Ishikawa (cell line): ENCODE measurements at regions not wholly inside any gene's neighbourhood (a gene's known extent, or its start where the extent isn't known, plus 50 kb on each side); places are given as distances from the start of the nearest gene placed in this dataset.

ENCODE experiments used
- CEBPB ChIP-seq: IDR thresholded peaks from 2 replicates; pipeline ENCODE4 v1.6.1; 2012
- CREB1 ChIP-seq: IDR thresholded peaks from 2 replicates; pipeline ENCODE4 v1.6.1; 2012; ENCODE audit warnings: low read depth
- EGR1 ChIP-seq: IDR thresholded peaks from 2 replicates; pipeline ENCODE4 v1.6.1; 2012
- EP300 ChIP-seq: IDR thresholded peaks from 2 replicates; pipeline ENCODE4 v1.6.1; 2012; ENCODE audit warnings: borderline replicate concordance
- FOXM1 ChIP-seq: IDR thresholded peaks from 2 replicates; pipeline ENCODE4 v1.6.1; 2012; ENCODE audit warnings: low read depth, borderline replicate concordance
- NFIC ChIP-seq: IDR thresholded peaks from 2 replicates; pipeline ENCODE4 v1.6.1; 2012
- RAD21 ChIP-seq: IDR thresholded peaks from 2 replicates; pipeline ENCODE4 v1.6.1; 2012; ENCODE audit warnings: low read depth
- TAF1 ChIP-seq: IDR thresholded peaks from 2 replicates; pipeline ENCODE4 v1.6.1; 2012; ENCODE audit warnings: low read depth, mild to moderate bottlenecking
- TCF12 ChIP-seq: IDR thresholded peaks from 2 replicates; pipeline ENCODE4 v1.6.1; 2012; ENCODE audit warnings: low read depth
- TEAD4 ChIP-seq: IDR thresholded peaks from 2 replicates; pipeline ENCODE4 v1.6.1; 2012
- USF1 ChIP-seq: IDR thresholded peaks from 2 replicates; pipeline ENCODE4 v1.6.1; 2012
- YY1 ChIP-seq: IDR thresholded peaks from 2 replicates; pipeline ENCODE4 v1.6.1; 2012; ENCODE audit warnings: low read depth
- ZBTB7A ChIP-seq: IDR thresholded peaks from 2 replicates; pipeline ENCODE4 v1.6.1; 2012; ENCODE audit warnings: low read depth
- TF ChIP-seq, protein P1 (sequence below): IDR thresholded peaks from 2 replicates; pipeline ENCODE4 v1.6.1; 2012
- TF ChIP-seq, protein P2 (sequence below): IDR thresholded peaks from 2 replicates; pipeline ENCODE4 v1.6.1; 2012; ENCODE audit warnings: low read depth, mild to moderate bottlenecking

DNA sequence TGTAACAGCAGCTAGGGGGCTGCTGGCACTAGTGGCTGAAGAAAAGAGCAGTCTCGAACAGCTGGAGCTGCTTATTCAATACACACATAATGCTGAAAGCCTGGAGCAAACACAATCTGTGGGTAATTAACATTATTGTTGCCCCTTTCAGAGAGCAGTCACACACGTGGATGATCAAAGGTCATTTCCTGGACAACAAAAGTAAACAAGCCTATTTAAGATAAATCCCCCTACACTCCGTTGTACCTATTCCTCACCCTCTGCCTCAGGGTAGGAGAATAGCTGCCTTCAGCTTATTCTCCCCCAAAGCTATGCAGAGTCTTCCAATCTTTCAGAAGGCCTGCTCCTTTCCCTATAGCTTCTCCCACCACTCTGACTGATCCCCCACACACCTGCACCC lies 803.9 kb downstream of the C4orf33 start:
- TF ChIP-seq, protein P1, sequence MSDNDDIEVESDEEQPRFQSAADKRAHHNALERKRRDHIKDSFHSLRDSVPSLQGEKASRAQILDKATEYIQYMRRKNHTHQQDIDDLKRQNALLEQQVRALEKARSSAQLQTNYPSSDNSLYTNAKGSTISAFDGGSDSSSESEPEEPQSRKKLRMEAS, result no peak
- TF ChIP-seq USF1 (no peak), TCF12 (no peak), EGR1 (no peak), ZBTB7A (no peak), YY1 (no peak), TAF1 (no peak)

- TF ChIP-seq ZBTB7A (no peak), CREB1 (no peak), YY1 (no peak)
These were observed 804.5 kb downstream of the C4orf33 start for GRCh38 chr4:129900430-129900953.

- TF ChIP-seq EP300 (no peak), NFIC (no peak)
These were observed 805.3 kb downstream of the C4orf33 start for GRCh38 chr4:129901205-129901604.

- TF ChIP-seq, protein P2, sequence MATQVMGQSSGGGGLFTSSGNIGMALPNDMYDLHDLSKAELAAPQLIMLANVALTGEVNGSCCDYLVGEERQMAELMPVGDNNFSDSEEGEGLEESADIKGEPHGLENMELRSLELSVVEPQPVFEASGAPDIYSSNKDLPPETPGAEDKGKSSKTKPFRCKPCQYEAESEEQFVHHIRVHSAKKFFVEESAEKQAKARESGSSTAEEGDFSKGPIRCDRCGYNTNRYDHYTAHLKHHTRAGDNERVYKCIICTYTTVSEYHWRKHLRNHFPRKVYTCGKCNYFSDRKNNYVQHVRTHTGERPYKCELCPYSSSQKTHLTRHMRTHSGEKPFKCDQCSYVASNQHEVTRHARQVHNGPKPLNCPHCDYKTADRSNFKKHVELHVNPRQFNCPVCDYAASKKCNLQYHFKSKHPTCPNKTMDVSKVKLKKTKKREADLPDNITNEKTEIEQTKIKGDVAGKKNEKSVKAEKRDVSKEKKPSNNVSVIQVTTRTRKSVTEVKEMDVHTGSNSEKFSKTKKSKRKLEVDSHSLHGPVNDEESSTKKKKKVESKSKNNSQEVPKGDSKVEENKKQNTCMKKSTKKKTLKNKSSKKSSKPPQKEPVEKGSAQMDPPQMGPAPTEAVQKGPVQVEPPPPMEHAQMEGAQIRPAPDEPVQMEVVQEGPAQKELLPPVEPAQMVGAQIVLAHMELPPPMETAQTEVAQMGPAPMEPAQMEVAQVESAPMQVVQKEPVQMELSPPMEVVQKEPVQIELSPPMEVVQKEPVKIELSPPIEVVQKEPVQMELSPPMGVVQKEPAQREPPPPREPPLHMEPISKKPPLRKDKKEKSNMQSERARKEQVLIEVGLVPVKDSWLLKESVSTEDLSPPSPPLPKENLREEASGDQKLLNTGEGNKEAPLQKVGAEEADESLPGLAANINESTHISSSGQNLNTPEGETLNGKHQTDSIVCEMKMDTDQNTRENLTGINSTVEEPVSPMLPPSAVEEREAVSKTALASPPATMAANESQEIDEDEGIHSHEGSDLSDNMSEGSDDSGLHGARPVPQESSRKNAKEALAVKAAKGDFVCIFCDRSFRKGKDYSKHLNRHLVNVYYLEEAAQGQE, result no peak
- TF ChIP-seq USF1 (no peak), TEAD4 (no peak), CEBPB (no peak), RAD21 (no peak), ZBTB7A (no peak), CREB1 (no peak), FOXM1 (no peak), EGR1 (no peak)
- TF ChIP-seq, protein P1, result no peak
These were observed 807.9 kb downstream of the C4orf33 start for GRCh38 chr4:129903861-129904260.

DNA sequence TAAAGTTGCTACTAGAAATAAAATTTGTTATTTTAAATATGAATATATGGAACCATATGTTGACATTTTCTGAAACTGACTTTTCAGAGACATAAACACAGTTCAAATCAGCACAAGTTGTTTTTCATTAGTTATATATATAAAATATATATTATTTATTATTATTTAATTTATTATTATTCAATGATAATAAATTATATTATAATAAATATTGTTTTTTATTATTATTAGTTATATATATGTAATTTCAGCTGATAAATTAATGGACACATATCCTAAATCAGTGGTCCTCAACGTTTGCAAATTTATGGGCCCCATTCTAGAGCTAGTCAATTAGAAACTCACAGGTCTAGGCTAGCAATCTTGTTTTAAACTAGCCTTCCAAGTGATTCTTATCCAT lies 809.3 kb downstream of the C4orf33 start:
- TF ChIP-seq EGR1 (no peak), RAD21 (no peak), TEAD4 (no peak), ZBTB7A (no peak), EP300 (no peak), USF1 (no peak), CEBPB (no peak), TAF1 (no peak), NFIC (no peak), TCF12 (no peak), FOXM1 (no peak), CREB1 (no peak), YY1 (no peak)
- TF ChIP-seq, protein P2, result no peak
- TF ChIP-seq, protein P1, result no peak

DNA sequence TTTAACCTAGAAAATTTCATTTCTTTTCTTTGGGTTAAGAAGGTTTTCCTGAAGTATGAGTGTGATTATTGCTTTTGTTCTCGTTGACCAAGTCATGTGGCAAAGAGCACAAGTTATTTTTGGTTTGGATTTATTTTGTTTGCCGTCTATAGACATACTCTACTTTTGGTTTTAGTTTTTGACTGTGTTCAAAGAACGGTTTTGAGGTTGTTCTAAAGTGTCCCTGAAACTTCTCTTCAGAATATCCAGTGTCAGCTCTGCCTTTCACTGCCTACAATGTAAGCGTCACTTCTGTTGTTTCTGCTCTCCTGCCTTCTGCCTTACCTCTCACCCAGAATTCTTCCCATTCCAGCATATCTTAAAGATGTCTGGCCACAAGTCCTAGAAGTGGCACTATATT lies 812.2 kb downstream of the C4orf33 start:
- TF ChIP-seq CREB1, result no peak

GRCh38 chr4:129916991-129917390 lies 821.0 kb downstream of the C4orf33 start:
- no peak for TF ChIP-seq YY1
